Upper lobe of left lung (tissue), 4 donors: ENCODE measurements at regions not wholly inside any gene's neighbourhood (a gene's known extent, or its start where the extent isn't known, plus 50 kb on each side); places are given as distances from the start of the nearest gene placed in this dataset.

Source experiments
- CTCF ChIP-seq, 6 experiments: fragments of 450-650 bp in 4 of 6; fragments of 200-600 bp in 2 of 6; sonication (generic) in 2 of 6; IDR thresholded peaks; one replicate each; pipeline ENCODE4 v1.5.1; 2016 to 2019; ENCODE audit warnings: antibody characterized with exemption in 6 of 6
- EP300 ChIP-seq, 4 donors: sonication (generic); formaldehyde crosslinking; IDR thresholded peaks; one replicate each; pipeline ENCODE4 v1.5.1; 2017; ENCODE audit warnings: antibody characterized with exemption in 4 of 4, control low read depth in 2 of 4
- POLR2A ChIP-seq, 4 donors: fragments of 450-650 bp; IDR thresholded peaks; one replicate each; pipeline ENCODE4 v1.5.1; 2016 to 2017; ENCODE audit warnings: antibody characterized with exemption in 4 of 4, mild to moderate bottlenecking in 2 of 4
- POLR2AphosphoS5 ChIP-seq, 2 donors: sonication (generic); formaldehyde crosslinking; IDR thresholded peaks; one replicate each; pipeline ENCODE4 v1.5.1; 2017; ENCODE audit warnings: antibody characterized with exemption in 2 of 2

GRCh38 chr1:74943046-74943445, 191.1 kb upstream of the LHX8 start:
- TF ChIP-seq CTCF (IDR thresholded peaks at IDR 0.05): no peak
- no peak for TF ChIP-seq EP300 (IDR thresholded peaks at IDR 0.05)
- TF ChIP-seq POLR2AphosphoS5 (IDR thresholded peaks at IDR 0.05): no peak
- TF ChIP-seq POLR2A (IDR thresholded peaks at IDR 0.05): no peak
